Fibroblast of the aortic adventitia (primary cell): ENCODE measurements at regions not wholly inside any gene's neighbourhood (a gene's known extent, or its start where the extent isn't known, plus 50 kb on each side); places are given as distances from the start of the nearest gene placed in this dataset.
"Not testable (repeated sequence)": the region's sequence is repeated elsewhere in the genome, so short reads cannot be mapped to it uniquely, and the experiment has no call there.

Experiments
- DNase-seq: peaks from one replicate; pipeline ENCODE4 v3.0.0-alpha.2; 2010; ENCODE audit warnings: low read depth
- H3K4me3 ChIP-seq: 2 replicates; pipeline ENCODE4 v1.5.1; 2011; ENCODE audit warnings: low read depth, mild to moderate bottlenecking, control low read depth, low read length, moderate library complexity

GRCh38 chr16:29355339-29356059 is 51.0 kb downstream of the NPIPB11 start:
- DNase-seq, H3K4me3 ChIP-seq: not testable (repeated sequence)

DNA sequence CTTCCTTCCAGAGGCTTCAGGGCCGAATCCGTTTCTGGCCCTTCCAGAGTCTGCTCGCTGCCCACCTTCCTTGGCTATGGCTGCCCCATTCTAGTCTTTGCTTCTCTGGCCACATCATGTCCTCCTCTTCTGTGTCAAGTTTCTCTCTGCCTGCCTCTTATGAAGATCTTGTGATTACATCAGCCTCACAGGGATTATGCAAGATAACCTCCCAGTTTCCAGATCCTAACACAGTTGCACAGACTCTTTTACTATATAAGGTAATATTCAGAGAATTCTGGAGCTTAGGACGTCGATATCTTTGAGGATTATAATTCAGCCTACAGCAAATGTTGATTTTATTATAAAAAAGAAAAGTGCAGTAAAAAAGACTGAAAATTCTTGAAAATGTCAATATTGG is 52.1 kb downstream of the NPIPB11 start:
- DNase-seq = peak; percentile 13
- H3K4me3 ChIP-seq = not testable (repeated sequence)

DNA sequence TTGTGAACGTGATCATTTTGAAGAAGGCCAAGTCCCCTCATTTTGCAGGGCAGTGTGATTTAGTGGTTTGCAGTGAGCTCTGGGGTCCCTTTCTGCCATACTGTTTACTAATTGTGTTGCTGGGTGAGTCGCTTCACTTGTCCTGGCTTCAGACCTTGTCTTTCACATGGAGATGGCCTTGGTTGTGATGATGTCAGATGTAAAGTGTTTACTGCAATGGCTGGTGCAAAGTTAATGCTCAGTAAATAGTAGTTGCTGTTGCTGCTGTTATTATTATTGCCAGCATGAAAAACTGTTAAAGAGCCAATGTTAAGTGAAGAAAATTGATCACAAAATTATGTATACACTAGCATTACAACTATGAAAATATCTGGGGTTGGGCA is 53.9 kb downstream of the NPIPB11 start:
- DNase-seq, H3K4me3 ChIP-seq: not testable (repeated sequence)

- not testable (repeated sequence) for DNase-seq, H3K4me3 ChIP-seq
Measured at GRCh38 chr16:29351970-29352616, 54.4 kb downstream of the NPIPB11 start.

DNA sequence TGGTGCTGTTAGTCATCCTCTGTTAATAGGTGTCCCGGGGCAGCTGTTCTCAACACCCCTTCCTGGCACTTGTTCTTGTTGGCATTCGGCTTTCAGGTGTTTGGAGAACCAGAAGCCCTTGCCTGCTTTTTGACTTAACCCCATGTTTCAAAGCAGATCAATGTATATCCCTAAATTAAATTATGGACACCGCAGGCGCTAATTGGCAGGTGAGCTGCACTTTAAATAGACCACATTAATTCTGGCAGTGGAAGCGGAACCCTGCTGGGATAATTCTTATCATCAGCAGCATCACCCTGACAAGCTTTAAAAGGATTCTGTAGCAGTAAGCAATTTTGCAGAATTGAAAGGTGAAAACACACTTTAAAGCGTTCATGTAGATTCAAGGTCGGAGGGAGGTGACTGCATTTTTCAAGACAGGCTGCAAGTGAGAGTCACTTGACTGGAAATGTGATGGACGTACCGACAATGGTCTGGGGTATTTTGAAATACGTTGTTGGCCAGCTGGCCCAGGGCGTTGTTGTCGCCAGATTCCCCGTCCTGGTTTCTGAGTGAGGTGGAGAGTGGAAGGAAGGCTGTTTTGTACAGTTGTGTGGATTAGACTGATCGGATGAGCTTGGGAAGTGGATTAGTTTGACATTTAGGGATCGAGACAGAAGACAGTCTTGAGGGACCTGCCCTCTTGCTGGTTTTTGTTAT is 55.1 kb downstream of the NPIPB11 start:
- not testable (repeated sequence) for DNase-seq, H3K4me3 ChIP-seq

DNA sequence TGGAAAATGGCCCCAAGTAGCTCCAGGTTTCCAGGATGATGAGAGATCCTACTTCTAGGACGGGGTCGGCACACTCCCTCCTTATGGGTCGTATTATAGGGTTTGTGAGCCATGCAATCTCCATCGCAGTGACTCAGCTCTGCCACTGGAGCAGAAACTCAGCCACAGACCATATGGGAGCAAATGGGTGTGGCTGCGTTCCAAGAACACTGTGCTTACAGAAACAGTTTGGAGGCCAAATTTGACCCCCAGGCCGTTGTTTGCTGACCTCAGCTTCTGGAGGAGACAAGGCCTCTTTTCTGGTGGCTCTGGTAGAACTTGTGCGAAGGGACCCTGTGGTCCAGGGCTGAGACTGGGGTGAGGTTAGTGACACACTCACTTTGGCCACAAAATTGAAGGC is 56.5 kb downstream of the NPIPB11 start:
- DNase-seq = peak; percentile 90
- not testable (repeated sequence) for H3K4me3 ChIP-seq

GRCh38 chr16:29348748-29349147 is 57.8 kb downstream of the NPIPB11 start:
- not testable (repeated sequence) for H3K4me3 ChIP-seq, DNase-seq

GRCh38 chr16:29348123-29348690 is 58.3 kb downstream of the NPIPB11 start:
- DNase-seq = peak; percentile 56
- not testable (repeated sequence) for H3K4me3 ChIP-seq

DNA sequence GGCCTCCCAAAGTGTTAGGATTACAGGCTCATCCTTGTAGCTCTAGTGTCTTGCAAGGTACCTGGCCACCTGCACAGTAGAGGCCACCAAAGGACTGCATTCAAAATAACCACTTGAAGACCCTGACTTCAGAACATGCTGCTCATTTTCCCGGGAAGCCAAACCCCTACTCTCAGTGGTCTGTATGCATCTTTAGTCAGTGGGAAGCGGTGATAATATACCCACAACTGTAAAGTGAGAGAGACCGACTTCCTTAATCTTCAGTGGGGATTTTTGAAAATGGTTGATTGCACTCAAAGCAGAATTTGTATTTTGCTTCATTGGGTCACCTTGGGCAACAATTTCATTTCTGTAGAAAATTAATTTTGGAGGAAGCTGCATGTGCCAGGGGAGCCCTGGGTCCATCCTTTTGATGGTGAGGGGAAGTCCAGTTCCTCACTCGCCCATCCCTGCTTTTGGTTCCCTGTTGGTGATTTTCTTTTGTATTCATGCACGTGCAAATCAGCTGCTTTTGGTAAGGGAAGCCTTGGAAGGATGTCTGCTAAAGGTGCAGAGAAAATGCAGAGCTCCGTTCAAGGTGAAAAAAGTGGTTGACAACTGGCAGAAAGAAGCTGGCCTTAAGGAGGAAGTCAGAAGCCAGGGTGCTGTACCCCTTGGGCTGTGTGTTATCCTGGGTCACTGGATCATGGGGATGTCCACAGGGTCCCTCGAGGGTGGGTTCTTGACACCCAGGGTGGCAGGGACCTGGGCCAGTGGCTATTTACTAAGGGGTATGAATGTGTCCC is 59.5 kb downstream of the NPIPB11 start:
- not testable (repeated sequence) for DNase-seq, H3K4me3 ChIP-seq

DNA sequence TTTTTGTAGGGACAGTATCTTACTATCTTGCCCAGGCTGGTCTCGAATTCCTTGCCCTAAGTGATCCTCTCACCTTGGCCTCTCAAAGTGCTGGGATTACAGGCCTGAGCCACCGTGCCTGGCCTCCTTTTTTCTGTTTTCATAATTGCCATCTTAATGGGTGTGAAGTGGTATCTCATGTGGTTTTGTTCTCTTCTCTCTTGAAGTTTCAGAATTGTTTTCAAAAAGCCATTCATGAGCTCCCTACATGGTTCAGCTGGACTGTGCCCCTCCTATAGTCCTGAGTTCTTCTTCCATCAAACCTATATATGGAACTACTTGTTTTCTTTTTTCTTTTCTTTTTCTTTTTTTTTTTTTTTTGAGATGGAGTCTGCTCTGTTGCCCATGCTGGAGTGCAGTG is 60.3 kb downstream of the NPIPB11 start:
- not testable (repeated sequence) for DNase-seq, H3K4me3 ChIP-seq

DNA sequence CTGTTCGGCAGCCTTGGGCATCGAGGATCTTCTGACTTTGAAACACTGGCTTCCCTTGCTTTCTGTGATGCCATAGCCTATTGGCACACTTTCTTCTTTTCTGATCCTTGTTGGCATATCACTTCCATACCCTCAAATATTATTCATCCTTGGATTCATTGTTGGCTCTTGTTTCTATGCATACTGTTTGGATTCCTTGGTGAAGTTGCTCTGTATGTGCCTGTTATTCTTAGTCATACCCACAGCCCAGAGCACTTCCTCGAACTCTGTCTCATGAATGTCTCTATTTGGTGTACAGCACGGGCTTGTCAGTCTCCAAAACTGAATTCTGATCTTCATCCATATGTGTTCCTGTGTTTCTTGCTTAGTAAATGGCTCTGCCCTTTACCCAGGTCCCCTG is 63.6 kb downstream of the NPIPB11 start:
- DNase-seq, H3K4me3 ChIP-seq: not testable (repeated sequence)

GRCh38 chr16:29340779-29341438 is 65.6 kb downstream of the NPIPB11 start:
- peak; percentile 27 for DNase-seq

GRCh38 chr16:29340235-29340634 is 66.3 kb downstream of the NPIPB11 start:
- H3K4me3 ChIP-seq, DNase-seq: not testable (repeated sequence)

More at GRCh38 chr16:29340779-29341438, 65.6 kb downstream of the NPIPB11 start:
- H3K4me3 ChIP-seq = not testable (repeated sequence)

GRCh38 chr16:29338821-29339700 is 67.5 kb downstream of the NPIPB11 start:
- H3K4me3 ChIP-seq, DNase-seq: not testable (repeated sequence)

- H3K4me3 ChIP-seq, DNase-seq: not testable (repeated sequence)
Measured at GRCh38 chr16:29337385-29337901, 69.1 kb downstream of the NPIPB11 start.

DNA sequence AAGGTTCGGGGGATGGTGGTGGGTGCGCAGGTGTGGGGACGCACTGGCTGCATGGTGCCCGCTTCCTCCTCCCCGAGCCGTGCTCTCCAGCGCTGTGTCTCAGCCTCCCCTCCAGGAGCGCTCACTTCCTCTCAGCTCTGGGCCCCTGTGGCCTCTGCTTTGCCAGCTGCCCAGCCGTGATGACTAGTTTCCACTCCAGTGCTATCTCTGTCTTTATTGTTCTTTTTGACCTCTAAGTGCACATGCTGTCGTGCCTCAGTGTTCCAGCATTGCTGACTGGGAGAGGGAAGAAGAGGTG is 71.0 kb downstream of the NPIPB11 start:
- H3K4me3 ChIP-seq, DNase-seq: not testable (repeated sequence)
